ENCODE measurements at regions not wholly inside any gene's neighbourhood (a gene's known extent, or its start where the extent isn't known, plus 50 kb on each side); places are given as distances from the start of the nearest gene placed in this dataset.

DNA sequence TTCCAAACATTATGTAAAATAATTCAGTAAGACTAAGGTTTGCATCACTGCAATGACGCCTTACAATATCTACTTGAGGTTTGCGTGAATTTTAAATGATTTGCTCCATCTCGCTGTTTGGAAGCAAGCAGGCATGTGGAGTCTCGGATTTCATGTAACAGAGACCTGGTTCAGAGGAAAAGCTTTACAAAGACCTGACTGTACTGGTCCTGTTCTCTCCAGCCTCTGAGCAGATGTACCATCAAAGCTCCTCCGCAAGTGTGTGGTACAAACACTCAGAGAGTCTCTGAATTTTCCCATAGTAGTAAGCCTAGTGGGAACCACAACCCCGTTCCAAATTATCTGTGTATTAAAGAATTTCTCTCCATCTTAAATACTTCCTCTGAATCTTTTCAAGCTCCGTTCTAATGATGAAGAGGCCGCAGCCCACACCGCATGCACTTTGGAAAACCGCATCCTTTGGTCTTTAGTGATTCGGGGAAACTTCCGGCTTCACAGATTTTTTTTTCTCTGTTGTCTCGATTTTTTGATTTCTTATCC, 728.1 kb upstream of the SOX11 start:
- no peak for TF ChIP-seq ZNF274 (IDR thresholded peaks at IDR 0.05; ENCODE audit: low read depth, low read length)
- TF ChIP-seq YY1 (IDR thresholded peaks at IDR 0.05; ENCODE audit: insufficient read depth, insufficient read length), result no peak
